Nephron progenitor cell (in vitro differentiated cells): ENCODE measurements at regions not wholly inside any gene's neighbourhood (a gene's known extent, or its start where the extent isn't known, plus 50 kb on each side); places are given as distances from the start of the nearest gene placed in this dataset.

Experiments
- DNase-seq: peaks from one replicate; pipeline ENCODE4 v3.0.0; 2021
- H3K27ac Mint-ChIP-seq: 2 replicates; pipeline ENCODE4 v1.8.0; 2021; ENCODE audit warnings: mild to moderate bottlenecking, moderate library complexity, mixed read lengths
- H3K27me3 Mint-ChIP-seq: 2 replicates; pipeline ENCODE4 v1.8.0; 2021; ENCODE audit warnings: mild to moderate bottlenecking, low read depth, mixed read lengths; ENCODE audit not compliant: poor library complexity
- H3K36me3 Mint-ChIP-seq: 2 replicates; pipeline ENCODE4 v1.8.0; 2021; ENCODE audit warnings: low read depth, mixed read lengths
- H3K4me1 Mint-ChIP-seq: 2 replicates; pipeline ENCODE4 v1.8.0; 2021; ENCODE audit warnings: mixed read lengths
- H3K4me3 Mint-ChIP-seq: 2 replicates; pipeline ENCODE4 v1.8.0; 2021; ENCODE audit warnings: mild to moderate bottlenecking, moderate library complexity, mixed read lengths
- H3K9me3 Mint-ChIP-seq: 2 replicates; pipeline ENCODE4 v1.8.0; 2021; ENCODE audit warnings: mild to moderate bottlenecking, moderate library complexity, mixed read lengths
- TF ChIP-seq, protein P1 (sequence below): fragments of 200-600 bp; sonication (generic); IDR thresholded peaks from 2 replicates; pipeline ENCODE4 v1.5.0; 2021; ENCODE audit warnings: antibody characterized with exemption

DNA sequence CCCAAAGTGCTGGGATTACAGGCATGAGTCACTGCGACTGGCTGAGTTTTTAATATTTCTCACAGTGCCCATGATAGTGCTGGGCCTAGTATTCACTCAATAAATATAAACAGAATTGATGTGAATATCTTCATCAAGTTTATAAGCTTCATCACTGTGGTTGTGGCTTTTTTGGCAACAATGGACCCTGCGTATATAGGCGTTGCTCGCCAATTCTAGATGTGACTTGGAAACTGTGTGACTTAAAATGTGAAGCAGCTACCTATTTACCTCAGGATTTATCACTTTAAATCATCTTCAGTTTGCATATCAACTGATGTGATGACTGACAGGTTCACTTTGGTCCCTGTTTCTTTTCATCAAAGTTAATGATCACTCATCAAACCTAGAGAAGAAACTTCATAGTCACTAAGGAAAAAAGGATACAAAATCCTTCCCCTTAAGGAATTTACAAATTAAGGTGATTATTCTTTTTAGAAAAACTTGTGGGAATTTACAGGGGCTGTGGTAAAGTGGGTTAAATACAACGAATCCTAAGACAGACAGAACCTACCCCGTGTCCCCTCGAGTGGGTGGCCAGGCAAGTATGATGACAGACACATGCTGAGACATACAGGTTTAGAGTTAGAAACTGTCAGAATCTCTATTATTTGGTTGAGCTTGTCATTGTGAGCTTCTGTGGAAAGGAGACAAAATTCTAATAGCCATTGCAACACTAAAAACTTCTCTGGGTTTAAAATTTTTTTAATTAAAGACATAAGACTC lies 101.3 kb downstream of the AKAP11 start:
- Mint-ChIP-seq H3K27me3 (no peaks in the 10 kb centered on the region), H3K9me3 (no peaks in the 10 kb centered on the region), H3K36me3 (no peaks in the 10 kb centered on the region), H3K27ac (no peak overlapping the region), H3K4me3 (no peak overlapping the region), H3K4me1 (no peaks in the 10 kb centered on the region)
- TF ChIP-seq, protein P1, sequence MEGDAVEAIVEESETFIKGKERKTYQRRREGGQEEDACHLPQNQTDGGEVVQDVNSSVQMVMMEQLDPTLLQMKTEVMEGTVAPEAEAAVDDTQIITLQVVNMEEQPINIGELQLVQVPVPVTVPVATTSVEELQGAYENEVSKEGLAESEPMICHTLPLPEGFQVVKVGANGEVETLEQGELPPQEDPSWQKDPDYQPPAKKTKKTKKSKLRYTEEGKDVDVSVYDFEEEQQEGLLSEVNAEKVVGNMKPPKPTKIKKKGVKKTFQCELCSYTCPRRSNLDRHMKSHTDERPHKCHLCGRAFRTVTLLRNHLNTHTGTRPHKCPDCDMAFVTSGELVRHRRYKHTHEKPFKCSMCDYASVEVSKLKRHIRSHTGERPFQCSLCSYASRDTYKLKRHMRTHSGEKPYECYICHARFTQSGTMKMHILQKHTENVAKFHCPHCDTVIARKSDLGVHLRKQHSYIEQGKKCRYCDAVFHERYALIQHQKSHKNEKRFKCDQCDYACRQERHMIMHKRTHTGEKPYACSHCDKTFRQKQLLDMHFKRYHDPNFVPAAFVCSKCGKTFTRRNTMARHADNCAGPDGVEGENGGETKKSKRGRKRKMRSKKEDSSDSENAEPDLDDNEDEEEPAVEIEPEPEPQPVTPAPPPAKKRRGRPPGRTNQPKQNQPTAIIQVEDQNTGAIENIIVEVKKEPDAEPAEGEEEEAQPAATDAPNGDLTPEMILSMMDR: no peak
- DNase-seq: no peak

DNA sequence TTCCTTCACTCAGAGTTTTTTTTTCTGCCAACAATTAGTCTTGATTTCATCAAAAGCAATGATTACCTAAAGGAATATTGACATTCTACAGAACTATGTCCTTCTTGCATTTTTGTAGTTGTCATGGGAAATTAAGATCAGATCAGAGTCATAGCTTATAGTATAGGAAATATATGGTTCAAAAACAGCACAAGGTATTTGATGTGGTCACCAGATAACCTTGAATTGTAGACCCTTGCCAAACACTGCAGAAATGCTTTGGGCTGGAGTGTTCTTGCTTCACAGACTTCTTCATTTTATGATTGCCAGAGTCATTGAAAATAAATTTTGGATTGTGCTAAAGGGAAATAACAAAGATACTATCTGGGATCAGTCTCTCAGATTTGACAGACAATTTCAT lies 103.7 kb downstream of the AKAP11 start:
- H3K27ac Mint-ChIP-seq: no peak overlapping the region
- H3K27me3 Mint-ChIP-seq: no peaks in the 10 kb centered on the region
- no peak overlapping the region for H3K4me3 Mint-ChIP-seq
- DNase-seq: no peak
- TF ChIP-seq, protein P1: no peak
- no peaks in the 10 kb centered on the region for H3K36me3 Mint-ChIP-seq
- H3K9me3 Mint-ChIP-seq: peaks cover 4% of the 10 kb centered on the region
- peaks cover 6% of the 10 kb centered on the region for H3K4me1 Mint-ChIP-seq

DNA sequence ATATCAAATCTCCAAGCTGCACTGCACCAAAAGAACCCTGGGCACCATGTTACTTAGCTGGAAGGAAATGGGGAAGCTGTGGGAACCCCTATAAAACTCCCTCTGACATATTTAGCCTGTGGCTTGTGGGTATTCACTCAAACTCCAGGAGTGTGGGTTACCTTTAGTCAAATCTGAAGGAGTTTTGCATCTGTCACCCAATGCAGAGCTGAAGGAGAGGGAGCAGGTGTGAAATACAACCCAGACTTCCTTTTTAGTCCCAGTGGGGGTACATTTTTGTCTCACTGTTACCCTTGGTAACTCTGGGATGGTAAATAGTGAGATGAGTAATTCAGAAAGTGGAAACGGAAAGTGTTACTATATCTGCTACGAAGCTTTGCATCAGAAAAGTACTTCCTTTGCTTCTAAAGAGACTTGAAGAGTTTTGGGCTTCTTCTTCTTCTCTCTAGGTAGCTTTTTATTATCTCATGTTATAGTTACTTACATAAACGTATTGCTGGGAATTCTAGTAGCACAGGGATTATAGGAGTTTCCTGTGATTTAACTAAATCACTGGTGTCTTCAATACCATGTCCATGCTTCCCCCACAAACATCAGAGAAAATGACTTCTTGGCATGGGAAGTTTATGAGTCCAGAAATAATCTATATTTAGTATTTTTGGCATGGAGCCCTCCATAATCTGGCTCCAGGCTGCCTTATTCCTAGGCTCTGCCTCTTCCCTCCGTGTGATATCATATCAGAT lies 105.9 kb downstream of the AKAP11 start:
- H3K36me3 Mint-ChIP-seq: no peaks in the 10 kb centered on the region
- H3K9me3 Mint-ChIP-seq: peaks cover 21% of the 10 kb centered on the region
- TF ChIP-seq, protein P1: no peak
- no peak overlapping the region for H3K27ac Mint-ChIP-seq
- peaks cover 6% of the 10 kb centered on the region for H3K4me1 Mint-ChIP-seq
- no peak overlapping the region for H3K4me3 Mint-ChIP-seq
- no peak for DNase-seq
- no peaks in the 10 kb centered on the region for H3K27me3 Mint-ChIP-seq

DNA sequence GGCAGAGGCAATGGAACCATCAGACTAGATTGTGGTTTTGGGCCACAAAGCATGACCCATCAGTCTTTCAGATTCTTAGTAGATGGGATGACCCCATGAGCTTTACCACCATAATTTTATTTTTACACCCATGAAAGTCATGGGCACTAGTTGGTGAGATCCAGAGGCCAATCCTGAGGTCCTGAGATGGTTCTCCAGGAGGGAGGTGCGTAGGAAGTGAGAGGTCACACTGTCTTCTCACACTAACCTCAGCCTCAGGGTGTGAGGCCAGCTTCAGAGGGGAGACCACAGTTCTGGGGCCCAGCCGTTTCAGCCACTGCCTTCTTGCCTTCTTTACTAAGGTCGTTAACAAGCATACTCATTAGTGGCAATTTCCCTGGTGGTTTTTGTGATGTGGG lies 106.4 kb downstream of the AKAP11 start:
- Mint-ChIP-seq H3K27ac (no peak overlapping the region), H3K27me3 (no peaks in the 10 kb centered on the region)
- TF ChIP-seq, protein P1: no peak

DNA sequence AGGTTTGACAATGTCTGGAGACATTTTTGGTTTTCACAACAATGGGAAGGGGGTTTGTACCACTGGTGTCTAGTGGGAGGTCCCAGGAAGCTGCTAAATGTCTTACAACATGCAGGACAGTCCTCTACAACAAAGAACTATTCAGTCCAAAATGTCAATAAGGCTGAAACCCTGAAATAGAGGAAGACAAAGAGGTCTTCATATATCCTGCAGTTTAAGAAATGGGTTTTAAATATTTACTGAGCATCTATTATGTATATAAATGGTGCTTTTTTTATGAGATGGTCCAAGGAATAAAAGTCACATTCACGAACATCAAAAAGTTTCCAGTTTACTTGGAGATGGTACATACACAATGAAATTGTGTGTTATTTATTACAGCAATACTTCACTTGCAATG lies 107.3 kb downstream of the AKAP11 start:
- Mint-ChIP-seq H3K36me3 (no peaks in the 10 kb centered on the region), H3K4me1 (peaks cover 6% of the 10 kb centered on the region), H3K9me3 (peaks cover 30% of the 10 kb centered on the region), H3K27me3 (no peaks in the 10 kb centered on the region), H3K27ac (no peak overlapping the region), H3K4me3 (no peak overlapping the region)
- TF ChIP-seq, protein P1: no peak
- no peak for DNase-seq

More for the DNA sequence above, 106.4 kb downstream of the AKAP11 start:
- peaks cover 6% of the 10 kb centered on the region for H3K4me1 Mint-ChIP-seq
- H3K36me3 Mint-ChIP-seq: no peaks in the 10 kb centered on the region
- peaks cover 27% of the 10 kb centered on the region for H3K9me3 Mint-ChIP-seq
- H3K4me3 Mint-ChIP-seq: no peak overlapping the region
- no peak for DNase-seq
